HG03521 (cell line): ENCODE measurements at regions not wholly inside any gene's neighbourhood (a gene's known extent, or its start where the extent isn't known, plus 50 kb on each side); places are given as distances from the start of the nearest gene placed in this dataset.

Source experiments
- ATAC-seq: cut with Tn5 transposase; IDR thresholded peaks from one replicate; pipeline ENCODE4 v1.9.1; 2021; ENCODE audit warnings: mild to moderate bottlenecking, moderate library complexity; ENCODE audit not compliant: unreplicated experiment

DNA sequence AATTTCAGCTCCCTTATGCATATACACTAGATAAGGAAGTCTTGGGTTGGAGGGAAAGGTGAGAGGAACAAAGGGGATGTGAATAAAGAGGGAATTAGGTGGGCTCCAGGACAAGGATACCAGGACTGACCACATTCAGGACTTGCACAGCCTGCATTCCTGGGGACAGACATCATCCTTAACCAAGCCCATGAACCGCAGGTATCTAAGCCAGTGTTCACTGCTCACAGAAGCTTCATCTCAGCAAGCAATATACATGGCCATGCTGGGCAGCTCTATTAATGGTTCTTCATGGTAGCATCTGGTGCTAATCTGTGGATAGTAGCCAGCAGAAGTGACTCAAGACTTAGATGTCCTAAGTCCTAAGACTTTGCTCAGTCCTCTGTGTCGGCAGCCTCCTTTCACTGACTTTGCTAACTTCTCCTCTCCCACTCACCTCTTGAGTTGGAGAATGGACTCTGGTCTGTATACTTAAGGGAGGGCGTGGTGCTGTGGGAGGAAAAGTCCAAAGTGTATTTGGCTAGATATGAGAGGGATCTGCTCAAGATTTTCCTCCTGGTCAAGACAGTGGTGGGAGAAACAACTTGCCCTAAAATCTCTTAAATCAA lies 136.1 kb downstream of the ASCL1 start:
- no peak for ATAC-seq

DNA sequence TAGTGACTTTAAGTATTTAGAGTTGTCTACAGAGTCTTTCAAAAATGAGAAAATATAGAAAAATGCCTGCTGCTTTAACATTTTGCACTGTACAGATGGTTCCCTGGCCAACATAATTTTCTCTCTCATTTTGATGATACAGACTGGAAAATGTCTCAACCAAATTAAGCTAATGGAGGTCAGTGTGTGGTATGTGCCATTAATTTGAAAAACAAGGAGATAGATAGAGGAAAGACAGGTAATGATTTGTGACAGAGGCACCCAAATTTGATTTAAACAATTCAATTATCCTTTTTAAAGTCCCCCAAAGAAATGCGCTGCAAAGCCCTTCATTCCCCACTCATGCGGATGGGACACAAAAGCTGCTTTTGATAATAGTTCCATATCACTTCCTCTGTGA lies 140.0 kb downstream of the ASCL1 start:
- no peak for ATAC-seq

DNA sequence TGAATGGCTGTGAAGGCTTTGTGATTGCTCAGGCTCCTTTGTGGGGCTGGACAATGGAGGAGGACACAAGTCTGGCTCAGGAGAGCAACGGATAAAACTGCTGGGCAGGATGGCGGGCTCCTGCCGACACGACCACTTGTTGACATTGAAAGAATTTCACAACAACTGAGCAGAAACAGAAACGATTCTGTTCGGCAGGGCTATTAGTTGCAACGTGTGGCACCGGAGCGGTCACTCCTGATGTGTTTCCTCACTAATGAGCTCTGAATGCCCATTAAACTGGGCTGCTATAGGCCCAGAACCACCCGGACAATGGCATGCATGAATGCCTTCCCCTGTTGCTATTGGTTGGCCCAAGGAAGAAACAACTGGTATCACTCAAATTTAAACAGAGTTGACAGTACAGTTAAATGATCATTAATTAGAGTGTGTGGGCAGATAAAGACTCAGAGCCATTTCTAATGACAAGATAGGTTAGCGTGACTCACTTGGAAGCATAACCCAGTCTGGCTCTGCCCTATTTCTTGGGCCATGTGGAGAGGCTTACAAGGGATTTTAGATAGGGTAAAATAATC lies 142.9 kb downstream of the ASCL1 start:
- ATAC-seq: no peak

DNA sequence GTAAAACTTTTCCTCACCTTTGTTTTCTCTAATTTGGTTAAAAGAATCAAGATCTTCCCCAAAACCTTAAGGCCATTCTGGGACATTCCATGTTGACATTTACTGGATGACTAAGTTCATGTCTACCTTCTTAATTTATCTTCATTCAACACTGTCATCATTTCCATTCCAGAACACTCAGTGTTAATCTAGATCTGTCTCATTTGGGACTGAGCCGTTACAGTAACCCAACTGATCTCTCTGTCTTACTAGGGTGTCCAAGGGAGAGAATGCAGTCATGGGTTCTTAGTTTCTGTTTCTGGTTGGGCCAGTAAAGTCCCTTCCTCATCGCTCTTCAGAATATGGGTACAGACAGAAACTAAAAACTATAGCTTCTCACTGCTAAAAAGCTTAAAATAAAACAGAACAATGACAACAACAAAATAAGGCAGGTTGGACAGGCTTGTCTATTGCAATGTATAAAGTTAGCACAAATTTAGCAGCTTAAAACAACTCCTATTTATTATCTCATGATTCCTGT lies 144.8 kb downstream of the ASCL1 start:
- ATAC-seq: peak; percentile 79

DNA sequence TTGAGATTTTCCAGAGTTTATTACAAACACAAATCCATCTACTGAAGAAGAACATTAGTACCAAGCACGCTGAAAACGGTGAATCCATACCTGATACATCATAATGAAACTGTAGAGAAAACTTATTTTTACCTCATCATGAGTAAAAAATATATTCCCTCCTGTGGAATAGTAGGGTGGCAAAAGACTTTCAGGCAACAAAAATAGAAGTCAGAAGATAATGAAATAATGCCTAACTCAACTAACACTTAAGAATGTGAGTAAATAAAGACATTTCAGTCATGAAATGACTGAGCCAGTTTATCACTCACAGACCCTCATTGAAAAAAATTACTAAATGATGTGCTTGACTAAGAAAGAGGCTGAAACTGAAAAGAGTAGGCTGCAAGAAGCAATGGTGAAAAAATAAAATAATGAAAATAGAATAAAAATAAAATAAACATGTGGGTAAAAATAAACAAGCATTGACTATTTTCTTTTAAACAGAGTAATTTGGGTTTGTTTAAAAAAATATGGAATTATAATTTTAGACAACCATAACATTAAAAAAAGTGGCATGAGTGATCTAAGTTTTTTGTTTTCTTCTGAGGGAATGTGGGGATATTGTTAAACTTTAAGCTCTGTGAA lies 148.6 kb downstream of the ASCL1 start:
- no peak for ATAC-seq

DNA sequence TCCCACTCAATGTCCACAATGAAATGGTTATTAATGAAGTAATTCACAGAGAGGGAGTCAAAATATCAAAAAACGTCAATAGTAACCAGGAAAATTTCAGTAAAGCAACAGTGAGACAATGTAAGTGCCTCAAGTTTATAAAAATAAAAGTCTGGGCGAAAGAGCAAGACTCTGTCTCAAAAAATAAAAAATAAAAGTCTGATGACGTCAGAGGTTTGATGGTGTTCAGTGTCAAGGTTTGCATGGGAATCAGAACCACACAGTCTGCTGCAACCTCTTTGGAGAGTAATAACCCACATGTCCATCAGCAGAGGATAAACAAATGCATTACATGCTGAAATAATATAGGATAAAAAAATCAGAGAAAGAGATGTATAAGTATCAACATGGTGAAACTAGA lies 152.4 kb downstream of the ASCL1 start:
- ATAC-seq: no peak

DNA sequence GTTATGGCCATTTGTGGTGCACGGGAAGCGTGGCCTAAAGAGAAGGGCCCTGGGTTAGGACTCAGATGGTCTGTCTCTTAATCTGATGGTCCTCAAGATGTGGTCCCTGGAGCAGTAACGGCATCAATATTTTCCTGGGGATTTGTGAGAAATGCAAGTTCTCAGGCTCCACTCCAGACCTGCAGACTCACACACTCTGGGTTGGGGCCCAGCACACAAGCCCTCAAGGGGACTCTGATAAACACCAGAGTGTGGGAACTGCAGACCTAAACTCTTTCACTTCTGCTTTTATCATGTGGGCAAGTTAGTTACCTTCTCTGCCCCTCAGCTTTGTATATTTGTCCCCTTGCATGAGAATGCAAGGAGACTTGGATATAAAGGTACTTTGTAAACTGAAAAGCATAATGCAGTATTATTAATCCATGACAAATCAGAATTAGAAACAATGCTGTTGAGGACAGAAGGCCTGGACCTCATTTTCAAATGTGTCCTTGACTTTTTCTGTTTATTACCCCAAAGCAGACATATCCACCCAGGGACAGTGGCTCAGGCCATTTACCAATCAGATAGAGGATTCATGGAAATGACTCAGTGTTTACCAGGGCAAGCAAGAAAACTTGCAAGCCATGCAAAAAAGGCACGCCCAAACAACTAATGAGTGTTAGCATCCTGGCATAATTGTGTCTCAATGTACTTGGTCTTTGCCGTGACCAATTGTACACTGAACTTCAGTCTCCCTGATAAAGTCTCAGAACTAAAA lies 157.0 kb downstream of the ASCL1 start:
- peak; percentile 99 for ATAC-seq

DNA sequence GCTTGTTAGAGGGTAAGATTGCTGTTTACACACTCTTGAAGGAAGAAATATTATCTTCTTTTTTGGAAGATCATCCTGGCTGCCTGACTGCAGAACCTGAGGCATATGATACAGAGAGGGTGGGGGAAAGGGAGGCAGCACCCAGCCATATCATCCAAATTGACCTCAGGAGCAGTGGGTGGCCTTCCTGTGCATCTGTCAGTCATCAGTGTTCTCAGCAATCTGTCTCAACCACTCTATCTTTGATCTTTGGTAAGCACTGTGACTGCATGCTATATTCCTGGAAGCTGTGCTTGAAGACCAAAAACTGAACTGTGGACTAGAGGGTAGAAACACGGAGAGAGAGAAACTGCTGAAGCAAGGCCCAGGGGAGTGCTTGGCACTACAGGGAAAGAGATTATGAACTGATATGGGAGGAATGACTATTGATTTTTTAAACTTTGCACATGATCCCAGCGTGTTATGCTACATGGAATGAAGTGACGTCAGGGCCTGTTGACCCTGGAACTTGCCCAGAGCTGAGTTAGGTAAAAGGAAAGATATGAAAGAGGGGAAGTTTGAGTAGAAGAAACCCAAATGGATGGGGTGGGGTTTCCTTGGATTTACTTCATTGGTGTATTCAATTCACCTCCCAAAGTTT lies 171.5 kb downstream of the ASCL1 start:
- ATAC-seq: no peak

DNA sequence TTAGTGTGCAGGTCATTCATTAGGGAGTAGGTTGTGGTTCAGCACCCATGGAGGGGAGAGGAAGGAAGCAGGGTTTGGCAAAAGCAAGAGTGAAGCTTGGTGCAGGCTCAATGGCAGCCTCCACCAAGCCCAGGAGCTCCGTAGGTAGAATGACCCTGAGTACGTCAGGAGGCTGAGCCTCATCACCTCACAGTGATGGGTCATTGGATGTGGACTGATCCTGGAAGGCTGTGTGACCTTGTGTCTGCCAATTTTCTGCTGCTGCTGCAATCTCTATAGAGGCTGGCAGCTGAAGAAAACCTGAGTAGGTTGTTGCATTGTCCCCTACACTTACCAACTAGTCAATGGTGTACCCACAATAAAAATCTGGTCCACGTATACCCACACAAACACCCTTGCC lies 173.1 kb downstream of the ASCL1 start:
- ATAC-seq: no peak

DNA sequence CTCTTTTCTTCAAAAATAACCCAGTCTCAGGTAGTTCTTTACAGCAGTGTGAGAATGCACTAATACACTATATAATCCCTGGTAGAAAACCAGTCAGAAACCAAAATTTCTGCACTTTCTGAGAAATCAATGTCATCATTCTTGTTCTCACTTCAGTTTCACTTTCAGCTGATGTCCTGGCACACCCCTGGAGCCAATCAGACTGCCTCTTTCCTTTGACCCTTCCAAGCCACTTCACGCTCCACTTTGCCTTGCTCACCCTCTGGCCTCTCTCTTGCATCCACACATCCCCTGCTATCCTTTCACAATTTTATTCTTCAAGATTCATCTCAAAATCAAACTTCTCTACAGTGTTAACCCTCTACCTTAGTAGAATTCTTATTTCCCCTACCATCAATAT lies 181.1 kb downstream of the ASCL1 start:
- ATAC-seq: no peak

DNA sequence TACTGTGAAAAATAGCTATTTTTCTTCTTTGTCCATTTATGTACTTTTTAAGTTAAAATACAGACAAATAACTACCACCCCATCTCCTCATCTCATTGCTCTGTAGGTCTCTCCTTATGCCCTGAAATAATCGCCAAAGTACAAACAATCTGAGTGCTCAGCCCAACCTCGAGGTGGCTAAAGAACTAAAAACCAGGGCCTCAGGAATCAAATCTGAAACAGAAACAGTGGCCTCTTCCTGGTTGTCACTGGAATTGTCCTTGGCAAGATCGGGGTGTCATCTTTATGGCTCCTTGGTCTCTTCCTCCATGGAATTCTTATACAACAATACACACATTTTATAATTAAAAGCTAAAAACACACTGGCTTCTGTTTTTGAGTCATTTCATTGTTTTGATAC lies 182.4 kb downstream of the ASCL1 start:
- no peak for ATAC-seq

DNA sequence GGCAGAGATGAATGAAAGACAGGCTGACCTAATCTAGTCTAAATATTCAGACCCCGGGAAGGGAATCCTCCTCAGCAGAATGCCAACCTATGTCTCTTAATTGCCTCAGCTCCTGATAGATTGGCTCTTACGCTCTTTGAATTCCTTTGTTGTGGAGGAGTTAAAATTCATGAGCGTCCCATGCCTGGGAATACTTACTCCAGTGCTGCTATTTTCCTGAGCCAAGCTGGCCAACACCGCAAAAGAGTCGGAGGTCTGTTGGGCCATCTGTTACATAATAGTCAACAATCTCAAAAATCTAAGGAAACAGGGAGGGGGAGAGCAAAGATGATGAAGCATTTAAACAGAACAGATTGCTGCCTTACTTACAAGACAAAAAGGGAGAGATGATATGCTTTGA lies 182.8 kb downstream of the ASCL1 start:
- no peak for ATAC-seq

DNA sequence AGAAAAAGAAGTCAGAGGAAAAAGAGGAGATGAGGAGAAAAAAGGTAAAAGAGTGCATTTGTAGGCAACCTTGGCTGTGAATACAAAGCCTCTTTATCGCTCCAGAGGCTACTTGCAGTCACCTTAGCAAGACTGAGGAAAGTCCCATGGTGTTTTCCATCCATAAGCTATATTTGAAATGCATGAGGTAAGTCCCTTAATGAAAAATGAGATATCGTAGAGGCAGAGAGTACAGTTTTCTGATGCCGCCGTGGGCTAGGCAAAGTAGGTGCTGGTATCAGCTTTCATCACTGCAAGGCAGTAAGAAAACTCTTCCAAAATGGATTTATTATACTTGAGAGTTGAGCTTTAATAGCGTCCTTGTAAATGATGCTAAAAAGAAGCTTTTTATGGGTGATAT lies 186.8 kb downstream of the ASCL1 start:
- no peak for ATAC-seq

DNA sequence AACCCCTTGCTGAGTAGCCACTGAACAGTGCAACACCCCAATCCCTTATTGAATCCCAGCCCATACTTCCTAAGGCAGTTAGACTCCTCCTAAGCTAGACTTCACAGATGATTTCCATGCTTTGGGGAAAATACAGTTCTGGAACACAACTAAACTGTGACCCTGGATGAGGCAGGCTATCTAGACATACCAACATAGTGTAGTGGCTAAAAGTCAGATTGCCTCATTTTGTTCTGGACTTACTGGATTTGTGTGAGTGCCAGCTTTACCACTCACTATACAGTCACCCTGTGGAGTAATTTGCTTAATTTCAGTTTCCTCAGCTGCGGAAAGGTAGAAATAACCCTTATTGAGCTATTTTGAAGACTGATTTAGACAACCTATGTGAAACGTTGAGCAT lies 203.1 kb downstream of the ASCL1 start:
- no peak for ATAC-seq

DNA sequence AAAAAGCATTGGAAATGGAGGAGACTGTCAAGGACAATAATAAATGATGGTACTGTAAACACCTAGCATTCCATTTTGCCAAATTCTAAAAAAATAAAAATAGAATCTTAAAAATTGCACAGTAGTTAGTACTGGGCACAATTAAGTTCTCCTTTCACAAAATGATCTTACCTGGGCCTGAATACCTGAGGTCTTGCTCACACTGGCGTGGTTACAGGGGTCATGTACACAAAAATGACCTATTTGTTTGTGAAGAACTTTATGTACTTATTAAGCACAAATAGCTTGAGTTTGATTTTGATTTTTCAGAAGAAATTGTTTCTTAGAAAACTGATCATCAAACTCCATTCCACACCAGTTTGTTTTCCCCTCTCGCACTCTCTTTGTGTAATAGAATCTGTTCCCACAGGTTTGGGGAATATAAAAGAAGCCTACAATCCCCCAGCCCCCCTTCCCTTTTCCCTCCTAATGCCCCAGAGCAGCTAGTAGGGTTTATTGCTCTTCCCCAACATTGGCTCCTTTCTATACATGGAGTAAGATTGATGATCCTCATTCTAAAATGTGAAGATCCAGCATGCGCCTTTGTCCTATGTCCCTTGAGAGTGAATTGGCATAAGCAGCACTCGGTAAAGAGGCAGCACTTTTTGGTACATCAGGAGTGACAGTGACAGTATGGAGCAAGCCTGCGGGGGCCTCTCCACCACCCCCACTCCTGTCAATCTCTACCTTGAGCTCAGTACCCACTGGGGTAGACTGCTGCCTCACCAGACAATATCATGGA lies 204.3 kb downstream of the ASCL1 start:
- no peak for ATAC-seq

DNA sequence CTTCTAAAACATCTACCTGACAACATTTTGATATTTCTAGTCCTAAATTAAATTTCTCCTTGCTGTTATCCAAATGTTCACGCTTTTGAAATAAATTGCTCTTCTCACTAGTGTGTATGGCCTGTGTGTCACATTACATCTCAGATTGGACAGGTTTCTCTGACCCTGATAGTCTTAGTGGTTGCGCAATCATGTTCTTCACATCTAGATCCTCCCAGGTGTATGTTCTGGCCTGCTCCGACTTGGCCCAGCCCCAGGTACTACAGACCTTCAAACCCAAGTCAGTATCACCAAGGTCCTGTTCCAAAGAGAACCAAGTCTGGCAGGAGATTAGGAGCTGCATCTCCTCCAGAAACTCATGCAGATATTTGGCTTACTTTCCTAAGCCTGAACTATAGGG lies 209.5 kb downstream of the ASCL1 start:
- ATAC-seq: no peak

DNA sequence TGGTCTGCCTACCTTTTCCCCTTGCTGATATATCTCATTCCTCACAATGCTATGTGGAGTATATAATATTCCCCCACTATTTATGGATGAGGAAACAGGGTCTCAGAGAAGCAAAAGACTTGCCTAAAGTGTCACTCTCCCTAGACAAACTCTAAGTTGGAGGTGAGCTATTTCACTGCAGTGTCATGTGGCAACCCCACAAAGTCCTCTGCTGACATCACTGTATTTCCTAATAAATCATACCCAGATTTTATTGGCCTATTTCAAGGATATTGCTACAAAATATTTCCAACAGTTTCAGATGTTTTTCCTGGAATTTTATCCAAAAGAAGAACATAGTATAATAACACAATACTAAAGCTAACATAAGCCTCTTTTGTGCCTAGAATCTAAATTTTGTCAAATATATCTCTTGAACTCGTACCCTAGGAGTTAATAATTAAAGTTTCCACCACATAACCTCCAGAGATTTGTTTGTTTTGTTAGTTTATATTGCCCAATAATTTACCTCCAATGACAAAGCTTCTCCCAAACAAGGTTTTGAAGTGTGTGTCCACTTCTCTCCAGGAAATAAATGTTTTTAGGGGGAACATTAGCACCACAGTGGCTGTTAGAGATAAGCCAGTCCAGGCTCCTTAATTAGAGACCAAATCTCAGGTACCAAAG lies 215.1 kb downstream of the ASCL1 start:
- ATAC-seq: no peak

DNA sequence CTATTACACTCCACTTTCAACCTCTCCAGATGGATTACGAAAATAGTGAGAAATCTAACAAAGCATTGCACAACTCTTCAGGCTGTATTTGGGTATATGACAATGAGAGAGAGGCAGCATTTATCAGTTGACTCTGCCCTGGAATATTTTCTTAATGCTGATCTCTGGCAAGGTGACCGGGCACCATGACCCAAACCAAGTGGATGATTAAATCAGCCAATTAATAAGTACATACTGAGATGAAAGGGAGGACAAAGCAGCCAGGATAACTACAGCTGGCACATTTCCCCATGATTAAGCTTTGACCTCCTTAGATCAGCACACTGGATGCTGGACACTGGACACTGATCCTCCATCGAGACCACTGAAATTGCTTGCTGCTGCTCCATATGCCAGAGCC lies 218.2 kb downstream of the ASCL1 start:
- ATAC-seq: no peak

DNA sequence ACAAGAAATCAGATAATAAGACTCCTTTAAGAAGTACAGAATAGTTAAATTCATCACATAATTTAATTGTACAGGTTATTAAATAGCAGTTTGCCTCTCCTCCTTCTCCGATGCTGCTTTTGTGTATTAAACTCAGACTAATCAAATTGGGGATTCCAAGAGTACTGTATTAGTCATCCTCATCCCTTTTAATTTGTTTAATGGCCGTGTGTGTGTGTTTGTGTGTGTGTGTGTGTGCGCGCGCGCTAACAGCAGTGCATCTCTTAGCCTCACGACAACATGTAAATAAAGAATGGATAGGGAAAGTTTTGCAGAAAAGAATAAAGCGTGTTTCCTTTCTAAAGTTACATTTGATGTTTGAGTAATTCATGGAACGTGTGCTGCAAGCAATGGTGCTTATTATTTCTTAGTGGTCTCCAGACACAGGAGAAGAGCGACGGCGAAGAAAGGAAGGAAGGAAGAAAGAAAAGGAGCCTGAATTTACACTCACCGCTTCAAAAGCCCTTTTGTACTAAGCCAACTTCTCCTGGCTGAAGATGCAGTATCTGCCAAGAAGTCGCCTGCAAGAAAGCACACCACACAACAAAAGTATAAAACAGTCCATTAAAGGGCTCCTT lies 220.3 kb downstream of the ASCL1 start:
- no peak for ATAC-seq
